ENCODE measurements at regions not wholly inside any gene's neighbourhood (a gene's known extent, or its start where the extent isn't known, plus 50 kb on each side); places are given as distances from the start of the nearest gene placed in this dataset.
"Not testable (repeated sequence)": the region's sequence is repeated elsewhere in the genome, so short reads cannot be mapped to it uniquely, and the experiment has no call there.

DNA sequence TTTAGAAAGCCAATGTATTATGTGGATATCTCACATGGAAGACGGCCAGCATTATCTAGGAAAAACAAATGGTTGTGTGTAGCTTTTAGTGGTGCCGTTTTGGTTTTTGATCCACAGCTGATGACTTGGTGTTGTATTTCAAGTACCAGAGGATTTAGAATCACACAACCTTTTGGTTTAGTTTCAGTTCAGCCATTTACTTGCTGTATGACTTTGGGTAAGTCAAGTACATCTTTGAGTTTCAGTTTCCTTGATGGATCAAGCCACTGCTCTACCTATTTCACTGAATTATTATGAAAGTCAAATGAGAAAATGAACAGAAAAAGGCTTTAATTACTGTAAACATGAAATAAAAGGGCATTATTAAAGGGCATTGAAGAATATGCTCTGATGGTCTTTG lies 205.6 kb downstream of the ZIC3 start:
- TF ChIP-seq, protein P1, sequence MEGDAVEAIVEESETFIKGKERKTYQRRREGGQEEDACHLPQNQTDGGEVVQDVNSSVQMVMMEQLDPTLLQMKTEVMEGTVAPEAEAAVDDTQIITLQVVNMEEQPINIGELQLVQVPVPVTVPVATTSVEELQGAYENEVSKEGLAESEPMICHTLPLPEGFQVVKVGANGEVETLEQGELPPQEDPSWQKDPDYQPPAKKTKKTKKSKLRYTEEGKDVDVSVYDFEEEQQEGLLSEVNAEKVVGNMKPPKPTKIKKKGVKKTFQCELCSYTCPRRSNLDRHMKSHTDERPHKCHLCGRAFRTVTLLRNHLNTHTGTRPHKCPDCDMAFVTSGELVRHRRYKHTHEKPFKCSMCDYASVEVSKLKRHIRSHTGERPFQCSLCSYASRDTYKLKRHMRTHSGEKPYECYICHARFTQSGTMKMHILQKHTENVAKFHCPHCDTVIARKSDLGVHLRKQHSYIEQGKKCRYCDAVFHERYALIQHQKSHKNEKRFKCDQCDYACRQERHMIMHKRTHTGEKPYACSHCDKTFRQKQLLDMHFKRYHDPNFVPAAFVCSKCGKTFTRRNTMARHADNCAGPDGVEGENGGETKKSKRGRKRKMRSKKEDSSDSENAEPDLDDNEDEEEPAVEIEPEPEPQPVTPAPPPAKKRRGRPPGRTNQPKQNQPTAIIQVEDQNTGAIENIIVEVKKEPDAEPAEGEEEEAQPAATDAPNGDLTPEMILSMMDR (conservative IDR thresholded peaks at IDR 0.05; ENCODE audit: low read depth, low read length): no peak

DNA sequence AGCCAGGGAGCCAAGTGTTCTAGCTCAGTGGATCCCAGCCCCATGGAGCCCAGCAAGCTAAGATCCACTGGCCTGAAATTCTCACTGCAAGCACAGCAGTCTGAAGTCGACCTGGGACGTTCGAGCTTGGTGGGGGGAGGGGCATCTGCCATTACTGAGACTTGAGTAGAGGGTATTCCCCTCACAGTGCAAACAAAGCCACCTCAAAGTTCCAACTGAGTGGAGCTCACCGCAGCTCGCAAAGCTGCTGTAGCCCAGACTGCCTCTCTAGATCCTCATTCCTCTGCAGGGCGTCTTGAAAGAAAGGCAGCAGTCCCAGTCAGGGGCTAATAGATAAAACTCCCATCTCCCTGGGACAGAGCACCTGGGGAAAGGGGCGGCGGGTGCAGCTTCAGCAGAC lies 226.3 kb downstream of the ZIC3 start:
- TF ChIP-seq, protein P1 (conservative IDR thresholded peaks at IDR 0.05; ENCODE audit: low read depth, low read length): no peak
- DNase-seq (ENCODE audit: low read depth): no peak
- H3K4me3 ChIP-seq (ENCODE audit: low read depth, low read length): no peak overlapping the region

More for the DNA sequence above, 205.6 kb downstream of the ZIC3 start:
- H3K4me3 ChIP-seq (ENCODE audit: low read depth, low read length): no peak overlapping the region
- no peak for DNase-seq (ENCODE audit: low read depth)

DNA sequence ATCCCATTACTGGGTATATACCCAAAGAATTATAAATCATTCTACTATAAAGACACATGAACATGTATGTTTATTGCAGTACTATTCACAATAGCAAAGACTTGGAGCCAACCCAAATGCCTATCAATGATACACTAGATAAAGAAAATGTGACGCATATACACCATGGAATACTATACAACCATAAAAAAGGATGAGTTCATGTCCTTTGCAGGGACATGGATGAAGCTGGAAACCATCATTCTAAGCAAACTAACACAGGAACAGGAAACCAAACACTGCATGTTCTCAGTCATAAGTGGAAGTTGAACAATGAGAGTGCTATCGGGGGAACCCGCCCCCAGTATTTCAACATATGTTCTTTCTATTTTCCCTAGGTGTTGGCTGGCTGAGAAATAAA lies 232.0 kb downstream of the ZIC3 start:
- not testable (repeated sequence) for DNase-seq (ENCODE audit: low read depth); H3K4me3 ChIP-seq (ENCODE audit: low read depth, low read length)

DNA sequence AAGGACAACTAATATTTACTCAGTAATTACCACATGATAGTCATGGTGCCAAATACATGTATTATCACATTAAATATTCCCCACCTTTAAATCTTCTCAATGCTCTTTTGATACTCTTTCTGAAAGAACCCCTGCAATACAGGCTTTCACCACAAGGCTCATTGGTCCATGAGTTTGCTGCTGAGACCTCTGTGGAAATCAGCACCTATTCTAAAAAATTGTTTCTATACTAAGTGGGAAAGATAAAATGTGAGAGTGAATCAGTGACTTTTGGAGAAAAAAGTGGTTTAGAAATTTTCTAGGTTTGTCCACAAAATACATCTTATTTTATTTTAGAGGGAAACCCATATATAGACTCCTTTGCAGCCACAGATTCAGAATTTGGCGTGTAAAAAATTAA lies 257.3 kb downstream of the ZIC3 start:
- TF ChIP-seq, protein P1 (conservative IDR thresholded peaks at IDR 0.05; ENCODE audit: low read depth, low read length): no peak
- H3K4me3 ChIP-seq (ENCODE audit: low read depth, low read length): no peak overlapping the region
- no peak for DNase-seq (ENCODE audit: low read depth)

DNA sequence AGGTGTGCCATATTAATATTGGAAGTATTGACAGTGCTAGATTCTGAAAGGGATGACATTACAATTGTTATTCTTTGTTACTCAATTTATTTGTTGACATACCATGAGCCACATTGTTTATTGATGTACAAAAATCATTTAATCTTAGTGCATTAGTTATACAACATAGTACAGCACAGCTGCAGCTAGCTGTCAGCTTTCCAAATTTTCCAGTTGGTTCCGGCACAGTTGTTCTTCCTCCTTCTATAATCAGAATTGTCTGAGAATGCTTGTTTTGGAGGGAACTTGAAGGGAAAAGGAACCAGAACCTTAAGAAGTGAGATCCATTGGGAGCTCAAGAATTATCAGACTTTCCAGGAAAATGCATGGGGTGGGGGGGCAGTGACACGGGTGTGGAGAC lies 281.4 kb downstream of the ZIC3 start:
- DNase-seq (ENCODE audit: low read depth): no peak

DNA sequence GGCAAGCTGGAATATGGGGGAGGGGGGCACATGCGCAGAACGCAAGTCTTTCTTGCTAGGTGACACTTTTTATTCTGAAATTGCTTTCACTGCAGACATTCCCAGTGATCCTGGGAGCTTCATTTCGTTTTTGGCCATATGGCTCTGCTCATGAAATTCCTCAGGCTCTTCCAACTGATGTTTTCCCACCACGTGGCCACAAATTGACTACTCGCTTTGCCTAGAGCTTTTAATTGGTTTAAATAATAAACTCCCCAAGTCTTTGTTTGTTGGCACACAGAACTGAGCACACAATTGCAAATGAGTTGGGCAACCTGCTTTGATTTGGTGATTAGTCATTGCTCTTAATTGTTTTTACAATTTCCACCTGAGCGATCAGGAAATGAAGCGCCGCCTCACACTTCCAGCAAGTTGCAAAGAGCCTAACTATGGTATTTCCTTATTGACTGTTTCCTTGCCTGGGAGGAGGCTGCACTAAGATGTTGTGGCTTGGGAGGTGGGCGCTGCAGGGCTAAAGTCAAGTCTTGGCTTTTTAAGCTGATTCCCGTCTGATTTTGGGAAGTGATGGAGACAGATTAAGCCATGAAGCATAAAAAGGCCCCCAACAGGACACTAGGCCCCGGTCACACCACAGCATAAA lies 282.5 kb downstream of the ZIC3 start:
- TF ChIP-seq, protein P1 (conservative IDR thresholded peaks at IDR 0.05; ENCODE audit: low read depth, low read length): no peak
- H3K4me3 ChIP-seq (ENCODE audit: low read depth, low read length): no peak overlapping the region
- no peak for DNase-seq (ENCODE audit: low read depth)

More for the DNA sequence above, 281.4 kb downstream of the ZIC3 start:
- TF ChIP-seq, protein P1 (conservative IDR thresholded peaks at IDR 0.05; ENCODE audit: low read depth, low read length): no peak
- no peak overlapping the region for H3K4me3 ChIP-seq (ENCODE audit: low read depth, low read length)

DNA sequence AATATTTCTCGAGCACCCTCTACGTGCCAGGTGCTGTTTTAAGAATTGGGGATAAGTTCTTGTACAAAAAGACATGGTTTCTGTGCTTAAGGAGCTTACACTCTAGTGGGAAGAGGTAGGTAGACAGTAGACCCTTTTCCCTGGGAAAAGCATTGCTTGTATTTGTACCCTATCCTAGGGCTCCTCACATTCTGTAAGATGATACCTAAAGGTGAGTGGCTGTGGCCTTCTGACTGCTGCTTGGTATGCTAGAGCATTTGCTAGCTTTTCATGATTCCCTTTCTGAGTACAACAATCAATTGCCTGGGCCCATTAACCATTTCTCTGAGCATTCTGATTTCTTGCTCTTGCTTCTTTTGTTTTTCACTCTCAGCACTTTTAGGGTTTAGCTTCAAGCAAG lies 286.6 kb downstream of the ZIC3 start:
- DNase-seq (ENCODE audit: low read depth): no peak
- TF ChIP-seq, protein P1 (conservative IDR thresholded peaks at IDR 0.05; ENCODE audit: low read depth, low read length): no peak
- H3K4me3 ChIP-seq (ENCODE audit: low read depth, low read length): no peak overlapping the region

Data from choroid plexus epithelial cell (primary cell).